ENCODE measurements at regions not wholly inside any gene's neighbourhood (a gene's known extent, or its start where the extent isn't known, plus 50 kb on each side); places are given as distances from the start of the nearest gene placed in this dataset.

- Histone ChIP-seq H3K27ac (replicated peaks) (no peak overlapping the region), H3K4me3 (replicated peaks; ENCODE audit: insufficient read depth, low read length) (no peak overlapping the region), H3K27me3 (ENCODE audit: insufficient read depth, poor library complexity, severe bottlenecking) (no peaks in the 10 kb centered on the region)
- TF ChIP-seq, protein P1, sequence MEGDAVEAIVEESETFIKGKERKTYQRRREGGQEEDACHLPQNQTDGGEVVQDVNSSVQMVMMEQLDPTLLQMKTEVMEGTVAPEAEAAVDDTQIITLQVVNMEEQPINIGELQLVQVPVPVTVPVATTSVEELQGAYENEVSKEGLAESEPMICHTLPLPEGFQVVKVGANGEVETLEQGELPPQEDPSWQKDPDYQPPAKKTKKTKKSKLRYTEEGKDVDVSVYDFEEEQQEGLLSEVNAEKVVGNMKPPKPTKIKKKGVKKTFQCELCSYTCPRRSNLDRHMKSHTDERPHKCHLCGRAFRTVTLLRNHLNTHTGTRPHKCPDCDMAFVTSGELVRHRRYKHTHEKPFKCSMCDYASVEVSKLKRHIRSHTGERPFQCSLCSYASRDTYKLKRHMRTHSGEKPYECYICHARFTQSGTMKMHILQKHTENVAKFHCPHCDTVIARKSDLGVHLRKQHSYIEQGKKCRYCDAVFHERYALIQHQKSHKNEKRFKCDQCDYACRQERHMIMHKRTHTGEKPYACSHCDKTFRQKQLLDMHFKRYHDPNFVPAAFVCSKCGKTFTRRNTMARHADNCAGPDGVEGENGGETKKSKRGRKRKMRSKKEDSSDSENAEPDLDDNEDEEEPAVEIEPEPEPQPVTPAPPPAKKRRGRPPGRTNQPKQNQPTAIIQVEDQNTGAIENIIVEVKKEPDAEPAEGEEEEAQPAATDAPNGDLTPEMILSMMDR (IDR thresholded peaks at IDR 0.05; ENCODE audit: insufficient read depth, low read length): no peak
- no peak for TF ChIP-seq SPI1 (IDR thresholded peaks at IDR 0.05; ENCODE audit: borderline replicate concordance, low read depth)
- no peak for TF ChIP-seq POLR2AphosphoS5 (IDR thresholded peaks at IDR 0.05; ENCODE audit: low read depth)
- TF ChIP-seq REST (IDR thresholded peaks at IDR 0.05; ENCODE audit: insufficient replicate concordance, low read depth): no peak
- TF ChIP-seq GABPA (IDR thresholded peaks at IDR 0.05; ENCODE audit: low read depth): no peak
- no peak for DNase-seq (ENCODE audit: low read depth in 1 of 2, low spot score in 1 of 2)
Measured at GRCh38 chr4:180565856-180566431, 1677.3 kb upstream of the TENM3 start.

GRCh38 chr4:180566492-180566891 lies 1676.7 kb upstream of the TENM3 start:
- Histone ChIP-seq H3K4me3 (replicated peaks; ENCODE audit: insufficient read depth, low read length) (no peak overlapping the region), H3K27ac (replicated peaks) (no peak overlapping the region), H3K27me3 (ENCODE audit: insufficient read depth, poor library complexity, severe bottlenecking) (no peaks in the 10 kb centered on the region)
- no peak for TF ChIP-seq GABPA (IDR thresholded peaks at IDR 0.05; ENCODE audit: low read depth)
- no peak for TF ChIP-seq POLR2AphosphoS5 (IDR thresholded peaks at IDR 0.05; ENCODE audit: low read depth)
- DNase-seq (ENCODE audit: low read depth in 1 of 2, low spot score in 1 of 2): no peak

DNA sequence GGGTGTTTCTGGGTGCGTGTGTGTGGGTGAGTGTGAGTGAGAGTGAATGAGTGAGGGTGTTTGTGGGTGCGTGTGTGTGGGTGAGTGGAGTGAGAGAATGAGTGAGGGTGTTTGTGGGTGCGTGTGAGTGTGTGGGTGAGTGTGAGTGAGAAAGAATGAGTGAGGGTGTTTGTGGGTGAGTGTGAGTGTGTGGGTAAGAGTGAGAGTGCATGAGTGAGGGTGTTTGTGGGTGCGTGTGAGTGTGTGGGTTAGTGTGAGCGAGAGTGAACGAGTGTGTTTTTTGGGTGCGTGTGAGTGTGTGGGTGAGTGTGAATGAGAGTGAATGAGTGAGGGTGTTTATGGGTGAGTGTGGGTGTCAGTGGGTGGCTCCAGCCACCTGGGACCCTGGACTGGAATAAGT lies 1676.1 kb upstream of the TENM3 start:
- Histone ChIP-seq H3K27me3 (ENCODE audit: insufficient read depth, poor library complexity, severe bottlenecking) (no peaks in the 10 kb centered on the region), H3K27ac (replicated peaks) (no peak overlapping the region), H3K4me3 (replicated peaks; ENCODE audit: insufficient read depth, low read length) (no peak overlapping the region)
- TF ChIP-seq SPI1 (IDR thresholded peaks at IDR 0.05; ENCODE audit: borderline replicate concordance, low read depth) (no peak), REST (IDR thresholded peaks at IDR 0.05; ENCODE audit: insufficient replicate concordance, low read depth) (no peak), GABPA (IDR thresholded peaks at IDR 0.05; ENCODE audit: low read depth) (no peak), POLR2AphosphoS5 (IDR thresholded peaks at IDR 0.05; ENCODE audit: low read depth) (no peak)
- TF ChIP-seq, protein P1 (IDR thresholded peaks at IDR 0.05; ENCODE audit: insufficient read depth, low read length): no peak
- DNase-seq (ENCODE audit: low read depth in 1 of 2, low spot score in 1 of 2): no peak

GRCh38 chr4:180571516-180572055 lies 1671.6 kb upstream of the TENM3 start:
- TF ChIP-seq REST (IDR thresholded peaks at IDR 0.05; ENCODE audit: insufficient replicate concordance, low read depth) (no peak), POLR2AphosphoS5 (IDR thresholded peaks at IDR 0.05; ENCODE audit: low read depth) (no peak), SPI1 (IDR thresholded peaks at IDR 0.05; ENCODE audit: borderline replicate concordance, low read depth) (no peak), GABPA (IDR thresholded peaks at IDR 0.05; ENCODE audit: low read depth) (no peak)
- TF ChIP-seq, protein P1 (IDR thresholded peaks at IDR 0.05; ENCODE audit: insufficient read depth, low read length): no peak
- H3K4me3 ChIP-seq (replicated peaks; ENCODE audit: insufficient read depth, low read length): no peak overlapping the region
- H3K27me3 ChIP-seq (ENCODE audit: insufficient read depth, poor library complexity, severe bottlenecking): no peaks in the 10 kb centered on the region
- H3K27ac ChIP-seq (replicated peaks): no peak overlapping the region
- no peak for DNase-seq (ENCODE audit: low read depth in 1 of 2, low spot score in 1 of 2)

Data from HL-60 (cell line).